KMS-11 (cell line): ENCODE measurements at regions not wholly inside any gene's neighbourhood (a gene's known extent, or its start where the extent isn't known, plus 50 kb on each side); places are given as distances from the start of the nearest gene placed in this dataset.

ENCODE experiments used
- H2AFZ ChIP-seq: fragments of 200-600 bp; sonication (generic); 2 replicates; pipeline ENCODE4 v1.6.1; 2016; ENCODE audit warnings: antibody characterized with exemption, mixed run types, low read depth
- H3K27ac ChIP-seq: fragments of 200-600 bp; sonication (generic); 2 replicates; pipeline ENCODE4 v1.6.1; 2016; ENCODE audit warnings: mild to moderate bottlenecking, mixed run types
- H3K27me3 ChIP-seq: fragments of 200-600 bp; sonication (generic); 2 replicates; pipeline ENCODE4 v1.6.1; 2017; ENCODE audit warnings: mild to moderate bottlenecking, low read depth, mixed run types, moderate library complexity; ENCODE audit not compliant: insufficient read depth
- H3K36me3 ChIP-seq: fragments of 200-600 bp; sonication (generic); 2 replicates; pipeline ENCODE4 v1.6.1; 2017; ENCODE audit warnings: mild to moderate bottlenecking, mixed run types; ENCODE audit not compliant: insufficient read depth
- H3K4me1 ChIP-seq: fragments of 200-600 bp; sonication (generic); 2 replicates; pipeline ENCODE4 v1.6.1; 2016; ENCODE audit warnings: mild to moderate bottlenecking, low read depth, mixed run types; ENCODE audit not compliant: poor library complexity, severe bottlenecking
- H3K4me2 ChIP-seq: fragments of 200-600 bp; sonication (generic); 2 replicates; pipeline ENCODE4 v1.7.0; 2016; ENCODE audit warnings: mild to moderate bottlenecking, mixed run types
- H3K4me3 ChIP-seq: fragments of 200-600 bp; sonication (generic); IDR thresholded peaks from 2 replicates; pipeline ENCODE4 v1.6.1; 2017; ENCODE audit warnings: low read depth, low read length, mixed read lengths; ENCODE audit not compliant: insufficient read depth
- H3K79me2 ChIP-seq: fragments of 200-600 bp; sonication (generic); 2 replicates; pipeline ENCODE4 v1.6.1; 2016; ENCODE audit warnings: low read depth, mixed run types; ENCODE audit not compliant: insufficient read depth
- H3K9ac ChIP-seq: fragments of 200-600 bp; sonication (generic); 2 replicates; pipeline ENCODE4 v1.6.1; 2016; ENCODE audit warnings: mild to moderate bottlenecking, mixed run types
- H4K20me1 ChIP-seq: fragments of 200-600 bp; sonication (generic); 2 replicates; pipeline ENCODE4 v1.6.1; 2016; ENCODE audit warnings: mild to moderate bottlenecking, mixed run types; ENCODE audit not compliant: insufficient read depth
- CTCF ChIP-seq: fragments of 200-600 bp; sonication (generic); conservative IDR thresholded peaks from 2 replicates; pipeline ENCODE4 v1.6.1; 2017; ENCODE audit warnings: low read depth, mild to moderate bottlenecking, antibody characterized with exemption, low read length, moderate library complexity, mixed read lengths

DNA sequence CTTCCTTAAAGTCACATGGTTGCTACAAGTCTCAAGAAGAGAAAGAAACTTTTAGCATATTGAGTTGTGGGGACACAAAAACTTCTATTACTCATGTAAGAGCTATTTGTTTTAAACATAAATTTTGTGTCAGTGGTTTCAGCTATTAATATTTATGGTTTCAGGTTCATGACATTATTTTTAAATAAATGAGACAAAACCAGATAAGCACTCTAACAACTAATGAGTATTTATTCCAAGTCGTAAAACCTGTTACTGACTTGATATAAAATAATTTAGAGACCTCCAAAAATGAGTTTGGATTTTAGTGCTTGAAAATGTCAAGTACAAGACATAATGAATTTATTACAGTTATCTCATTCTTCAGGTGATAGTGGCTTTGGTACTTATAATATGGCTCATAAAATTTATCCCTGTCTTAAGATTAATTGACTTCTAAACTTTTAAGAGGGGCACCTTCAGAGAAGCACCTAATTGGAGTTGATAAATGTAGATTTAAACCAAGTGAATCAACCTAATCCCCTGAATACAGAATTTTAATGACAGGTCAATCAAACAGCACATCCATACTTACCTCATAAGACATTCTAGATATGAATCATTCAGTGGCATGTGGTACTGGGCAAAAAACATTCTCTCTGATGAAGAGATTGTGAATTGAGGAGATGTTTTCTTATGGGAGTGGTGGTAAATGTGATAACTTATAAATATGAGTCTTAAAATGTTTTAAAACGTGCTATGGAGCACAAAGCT, 167.7 kb upstream of the PTGFR start:
- Histone ChIP-seq H3K4me1 (no peaks in the 10 kb centered on the region), H4K20me1 (no peaks in the 10 kb centered on the region), H2AFZ (no peak overlapping the region), H3K4me2 (no peak overlapping the region), H3K27ac (no peak overlapping the region), H3K79me2 (no peaks in the 10 kb centered on the region), H3K36me3 (no peaks in the 10 kb centered on the region), H3K4me3 (no peak overlapping the region), H3K27me3 (no peaks in the 10 kb centered on the region), H3K9ac (no peak overlapping the region)
- no peak for TF ChIP-seq CTCF

- H3K79me2 ChIP-seq: no peaks in the 10 kb centered on the region
- no peak overlapping the region for H3K27ac ChIP-seq
- H3K4me2 ChIP-seq: no peak overlapping the region
- TF ChIP-seq CTCF: no peak
- no peak overlapping the region for H3K4me3 ChIP-seq
- no peaks in the 10 kb centered on the region for H3K27me3 ChIP-seq
- H4K20me1 ChIP-seq: no peaks in the 10 kb centered on the region
- no peaks in the 10 kb centered on the region for H3K4me1 ChIP-seq
- H3K36me3 ChIP-seq: no peaks in the 10 kb centered on the region
- no peak overlapping the region for H3K9ac ChIP-seq
- no peak overlapping the region for H2AFZ ChIP-seq
Observed at GRCh38 chr1:78325293-78325692, 165.5 kb upstream of the PTGFR start.

DNA sequence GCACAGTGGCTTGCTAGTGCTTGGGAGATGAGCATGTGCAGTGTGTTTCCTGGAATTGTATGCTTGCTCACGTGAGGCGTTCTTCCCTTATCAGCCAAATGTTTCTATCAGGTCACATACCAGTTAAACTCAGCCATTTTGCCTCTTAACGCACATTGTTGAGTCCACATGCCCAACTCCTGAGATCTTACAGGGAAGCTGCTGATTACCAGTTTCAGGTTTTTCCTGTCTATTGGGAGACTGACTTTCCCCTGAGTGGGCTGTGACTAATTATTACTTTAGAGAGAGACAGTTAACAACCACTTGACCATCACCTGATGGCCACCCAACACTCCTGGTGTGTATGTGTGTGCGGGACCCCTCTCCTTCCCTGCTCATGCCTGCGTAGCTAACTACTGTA, 161.3 kb upstream of the PTGFR start:
- H2AFZ ChIP-seq: no peak overlapping the region
- H4K20me1 ChIP-seq: no peaks in the 10 kb centered on the region
- no peak overlapping the region for H3K27ac ChIP-seq
- no peaks in the 10 kb centered on the region for H3K27me3 ChIP-seq
- no peaks in the 10 kb centered on the region for H3K4me1 ChIP-seq
- TF ChIP-seq CTCF: no peak
- H3K36me3 ChIP-seq: no peaks in the 10 kb centered on the region
- H3K9ac ChIP-seq: no peak overlapping the region
- no peak overlapping the region for H3K4me2 ChIP-seq
- no peak overlapping the region for H3K4me3 ChIP-seq
- H3K79me2 ChIP-seq: no peaks in the 10 kb centered on the region

GRCh38 chr1:78331799-78332198, 159.0 kb upstream of the PTGFR start:
- no peak overlapping the region for H2AFZ ChIP-seq
- H3K4me3 ChIP-seq: no peak overlapping the region
- H3K27me3 ChIP-seq: no peaks in the 10 kb centered on the region
- no peaks in the 10 kb centered on the region for H3K4me1 ChIP-seq
- H4K20me1 ChIP-seq: no peaks in the 10 kb centered on the region
- H3K36me3 ChIP-seq: no peaks in the 10 kb centered on the region
- H3K27ac ChIP-seq: no peak overlapping the region
- H3K9ac ChIP-seq: no peak overlapping the region
- no peak for TF ChIP-seq CTCF
- H3K79me2 ChIP-seq: no peaks in the 10 kb centered on the region
- H3K4me2 ChIP-seq: no peak overlapping the region
